MG63 (cell line): ENCODE measurements at regions not wholly inside any gene's neighbourhood (a gene's known extent, or its start where the extent isn't known, plus 50 kb on each side); places are given as distances from the start of the nearest gene placed in this dataset.
"Not testable (repeated sequence)": the region's sequence is repeated elsewhere in the genome, so short reads cannot be mapped to it uniquely, and the experiment has no call there.

Experiments used
- DNase-seq: peaks from one replicate; pipeline ENCODE4 v3.0.0-alpha.2; 2020
- H3K27me3 ChIP-seq: fragments of 250-450 bp; sonication (Bioruptor Pico); 2 replicates; pipeline ENCODE4 v1.5.1; 2020; ENCODE audit warnings: mild to moderate bottlenecking, moderate library complexity
- H3K36me3 ChIP-seq: fragments of 250-450 bp; sonication (Bioruptor Pico); 2 replicates; pipeline ENCODE4 v1.5.1; 2020; ENCODE audit warnings: mild to moderate bottlenecking, moderate library complexity
- H3K4me3 ChIP-seq: fragments of 250-450 bp; sonication (Bioruptor Pico); 2 replicates; pipeline ENCODE4 v1.5.1; 2020; ENCODE audit warnings: mild to moderate bottlenecking, moderate library complexity
- H3K9me3 ChIP-seq: fragments of 250-450 bp; sonication (Bioruptor Pico); 2 replicates; pipeline ENCODE4 v1.5.1; 2020; ENCODE audit warnings: mild to moderate bottlenecking, moderate library complexity

GRCh38 chrX:122279746-122280145, 904.3 kb upstream of the GRIA3 start:
- Histone ChIP-seq H3K9me3 (no peaks in the 10 kb centered on the region), H3K4me3 (no peak overlapping the region), H3K36me3 (no peaks in the 10 kb centered on the region), H3K27me3 (no peaks in the 10 kb centered on the region)
- DNase-seq, result no peak

DNA sequence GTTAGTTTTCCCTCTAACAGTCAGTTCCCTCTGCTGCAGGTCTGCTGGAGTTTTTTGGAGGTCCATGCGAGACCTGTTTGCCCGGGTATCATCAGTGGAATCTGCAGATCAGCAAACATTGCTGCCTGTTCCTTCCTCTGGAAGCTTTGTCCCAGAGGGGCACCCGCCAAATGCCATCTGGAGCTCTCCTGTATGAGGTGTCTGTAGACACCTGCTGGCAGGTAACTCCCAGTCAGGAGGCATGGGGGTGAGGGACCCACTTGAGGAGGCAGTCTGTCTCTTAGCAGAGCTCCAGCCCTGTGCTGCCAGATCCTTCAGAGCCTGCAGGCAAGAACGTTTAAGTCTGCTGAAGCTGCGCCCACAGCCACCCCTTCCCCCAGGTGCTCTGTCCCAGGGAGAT, 884.3 kb upstream of the GRIA3 start:
- H3K4me3 ChIP-seq, H3K9me3 ChIP-seq, DNase-seq, H3K27me3 ChIP-seq, H3K36me3 ChIP-seq: not testable (repeated sequence)

DNA sequence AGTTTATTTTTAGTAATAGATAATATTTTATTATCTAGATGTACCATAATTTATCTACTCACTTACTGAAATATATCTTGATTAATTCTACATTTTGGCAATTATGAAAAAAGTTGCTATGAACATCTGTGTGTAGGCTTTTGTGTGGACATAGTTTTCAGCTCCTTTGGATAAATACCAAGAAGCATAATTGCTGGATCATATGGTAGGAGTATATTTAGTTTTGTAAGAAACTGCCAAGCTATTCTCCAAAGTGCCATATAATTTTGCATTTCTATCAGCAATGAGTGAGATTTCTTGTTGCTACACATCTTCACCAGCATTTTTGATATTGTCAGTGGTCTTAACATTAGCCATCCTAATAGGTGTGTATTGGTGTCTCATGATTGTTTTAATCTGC, 882.6 kb upstream of the GRIA3 start:
- no peaks in the 10 kb centered on the region for H3K36me3 ChIP-seq
- H3K27me3 ChIP-seq, result no peaks in the 10 kb centered on the region
- no peak for DNase-seq
- no peak overlapping the region for H3K4me3 ChIP-seq
- no peaks in the 10 kb centered on the region for H3K9me3 ChIP-seq

- Histone ChIP-seq H3K9me3 (no peaks in the 10 kb centered on the region), H3K27me3 (no peaks in the 10 kb centered on the region)
- no peak for DNase-seq
These were observed 880.3 kb upstream of the GRIA3 start for GRCh38 chrX:122303761-122304160.

DNA sequence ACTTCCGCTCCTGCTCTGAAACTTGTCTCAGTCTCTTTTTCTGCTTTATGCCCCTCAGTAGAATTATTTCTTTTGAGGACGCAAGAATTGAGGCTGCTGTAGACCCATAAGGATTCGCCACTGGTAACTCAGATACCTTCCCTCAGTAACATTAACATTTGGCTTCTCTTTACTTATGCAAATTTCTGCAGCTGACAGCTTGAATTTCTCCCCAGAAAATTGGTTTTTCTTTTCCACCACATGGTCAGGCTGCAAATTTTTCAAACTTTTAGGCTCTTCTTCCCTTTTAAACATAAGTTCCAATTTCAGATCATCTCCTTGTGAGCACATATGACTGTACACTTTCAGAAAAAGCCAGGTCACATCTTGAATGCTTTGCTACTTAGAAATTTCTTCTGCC, 839.3 kb upstream of the GRIA3 start:
- no peak overlapping the region for H3K4me3 ChIP-seq
- no peak for DNase-seq
- H3K36me3 ChIP-seq, result no peaks in the 10 kb centered on the region
- H3K9me3 ChIP-seq, result no peaks in the 10 kb centered on the region
- H3K27me3 ChIP-seq, result no peaks in the 10 kb centered on the region

More at GRCh38 chrX:122303761-122304160, 880.3 kb upstream of the GRIA3 start:
- Histone ChIP-seq H3K36me3 (no peaks in the 10 kb centered on the region), H3K4me3 (no peak overlapping the region)

DNA sequence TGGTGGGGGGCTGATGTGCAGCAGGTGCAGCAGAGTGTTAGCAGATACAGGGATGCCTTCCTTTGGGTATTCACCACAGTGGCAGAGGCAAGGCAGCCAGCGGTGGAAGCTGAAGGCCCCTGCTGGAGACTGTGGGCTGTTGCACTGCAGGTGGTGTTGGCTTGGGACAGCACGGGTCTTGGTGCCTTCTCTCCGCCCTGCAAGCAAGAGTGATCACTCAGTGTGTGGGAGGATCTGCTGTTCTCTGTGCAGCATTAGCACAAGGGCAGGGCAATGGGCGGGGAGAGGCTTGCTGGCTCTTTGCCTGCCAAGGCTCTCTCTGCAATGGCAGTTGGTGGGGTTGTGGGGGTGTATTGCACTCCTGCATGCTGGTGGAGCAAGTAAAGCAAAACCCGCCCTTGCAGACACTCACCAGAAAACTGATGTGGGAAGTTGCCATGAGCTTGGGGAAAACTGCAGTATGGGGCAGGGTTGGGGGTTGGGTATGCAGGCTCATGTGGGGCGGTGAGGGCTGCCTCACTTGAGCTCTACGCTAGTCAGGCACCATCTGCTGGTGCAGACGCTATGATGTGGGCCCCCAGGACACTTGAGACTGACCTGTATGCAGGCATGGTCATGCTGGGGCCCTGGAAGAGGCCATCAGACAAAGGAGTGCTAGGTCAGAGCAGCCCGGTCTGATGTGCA, 820.8 kb upstream of the GRIA3 start:
- DNase-seq, result no peak
- Histone ChIP-seq H3K9me3 (no peaks in the 10 kb centered on the region), H3K4me3 (no peak overlapping the region), H3K36me3 (no peaks in the 10 kb centered on the region), H3K27me3 (no peaks in the 10 kb centered on the region)

DNA sequence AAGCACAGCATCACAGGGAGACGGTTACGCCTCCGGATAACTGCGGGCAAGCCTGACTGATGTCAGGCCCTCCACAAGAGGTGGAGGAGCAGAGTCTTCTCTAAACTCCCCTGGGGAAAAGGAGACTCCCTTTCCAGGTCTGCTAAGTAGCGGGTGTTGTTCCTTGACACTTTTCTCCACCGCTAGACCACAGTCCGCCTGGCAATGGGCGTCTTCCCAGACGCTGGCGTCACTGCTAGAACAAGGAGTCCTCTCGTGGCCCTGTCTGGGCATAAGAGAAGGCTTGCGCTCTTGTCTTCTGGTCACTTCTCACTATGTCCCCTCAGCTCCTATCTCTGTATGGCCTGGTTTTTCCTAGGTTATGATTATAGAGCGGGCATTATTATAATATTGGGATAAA, 808.5 kb upstream of the GRIA3 start:
- DNase-seq, H3K27me3 ChIP-seq, H3K4me3 ChIP-seq, H3K36me3 ChIP-seq, H3K9me3 ChIP-seq: not testable (repeated sequence)

DNA sequence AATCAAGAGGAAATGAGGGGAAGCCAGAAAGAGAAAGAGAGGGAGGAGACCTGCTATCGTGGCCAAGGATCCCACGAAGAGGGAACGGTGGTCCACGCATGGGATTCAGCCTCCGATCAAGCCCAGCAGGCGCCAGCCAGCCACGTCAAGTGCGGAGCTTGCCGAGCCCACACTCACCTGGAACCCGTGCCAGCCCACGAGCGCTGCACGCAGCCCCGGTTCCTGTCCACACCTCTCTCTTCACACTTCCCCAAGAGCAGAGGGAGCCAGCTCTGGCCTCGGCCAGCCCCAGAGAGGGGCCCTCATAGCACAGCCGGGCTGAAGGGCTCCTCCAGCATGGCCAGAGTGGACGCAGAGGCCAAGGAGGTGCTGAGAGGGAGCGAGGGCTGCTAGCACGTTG, 795.1 kb upstream of the GRIA3 start:
- H3K27me3 ChIP-seq, result no peaks in the 10 kb centered on the region
- no peaks in the 10 kb centered on the region for H3K36me3 ChIP-seq
- no peak for DNase-seq
- no peaks in the 10 kb centered on the region for H3K9me3 ChIP-seq
- no peak overlapping the region for H3K4me3 ChIP-seq

DNA sequence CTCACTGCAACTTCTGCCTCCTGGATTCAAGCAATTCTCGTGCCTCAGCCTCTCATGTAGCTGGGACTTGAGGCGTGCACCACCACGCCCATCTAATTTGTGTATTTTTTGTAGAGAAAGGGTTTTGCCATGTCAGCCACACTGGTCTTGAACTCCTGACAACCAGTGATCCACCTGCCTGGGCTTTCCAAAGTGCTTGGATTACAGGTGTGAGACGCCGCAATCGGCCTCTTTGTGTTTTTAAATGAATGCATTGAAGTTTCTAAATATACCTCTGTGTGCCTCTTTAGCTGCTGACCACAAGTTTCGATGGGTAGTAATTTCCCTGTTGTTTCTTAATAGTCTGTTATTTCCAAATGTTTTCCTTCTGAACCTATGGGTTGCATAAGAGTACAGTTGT, 765.3 kb upstream of the GRIA3 start:
- no peaks in the 10 kb centered on the region for H3K9me3 ChIP-seq
- no peaks in the 10 kb centered on the region for H3K36me3 ChIP-seq
- no peak for DNase-seq
- H3K4me3 ChIP-seq, result no peak overlapping the region
- H3K27me3 ChIP-seq, result no peaks in the 10 kb centered on the region

GRCh38 chrX:122421434-122422121, 762.5 kb upstream of the GRIA3 start:
- H3K9me3 ChIP-seq, result no peaks in the 10 kb centered on the region
- H3K36me3 ChIP-seq, result no peaks in the 10 kb centered on the region
- H3K27me3 ChIP-seq, result no peaks in the 10 kb centered on the region

DNA sequence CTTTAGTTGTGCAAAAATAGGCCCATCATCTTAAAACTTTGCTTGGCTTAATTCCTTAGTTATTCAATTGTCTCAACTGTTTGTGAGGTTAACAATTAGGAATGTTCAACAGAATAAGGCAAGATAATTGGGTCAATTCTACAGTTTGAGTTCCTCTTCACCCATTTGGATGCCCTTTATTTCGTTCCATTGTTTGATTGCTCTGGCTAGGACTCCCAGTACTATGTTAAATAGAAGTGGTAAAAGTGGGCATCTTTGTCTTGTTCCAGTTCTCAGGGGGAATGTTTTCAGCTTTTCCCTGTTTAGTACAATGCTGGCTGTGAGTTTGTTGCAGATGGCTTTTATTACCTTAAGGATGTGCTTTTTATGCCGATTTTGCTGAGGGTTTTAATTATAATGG, 761.5 kb upstream of the GRIA3 start:
- H3K27me3 ChIP-seq, result no peaks in the 10 kb centered on the region
- no peak for DNase-seq
- H3K36me3 ChIP-seq, result no peaks in the 10 kb centered on the region
- no peak overlapping the region for H3K4me3 ChIP-seq
- no peaks in the 10 kb centered on the region for H3K9me3 ChIP-seq

More at GRCh38 chrX:122421434-122422121, 762.5 kb upstream of the GRIA3 start:
- H3K4me3 ChIP-seq, result no peak overlapping the region
- DNase-seq, result no peak

DNA sequence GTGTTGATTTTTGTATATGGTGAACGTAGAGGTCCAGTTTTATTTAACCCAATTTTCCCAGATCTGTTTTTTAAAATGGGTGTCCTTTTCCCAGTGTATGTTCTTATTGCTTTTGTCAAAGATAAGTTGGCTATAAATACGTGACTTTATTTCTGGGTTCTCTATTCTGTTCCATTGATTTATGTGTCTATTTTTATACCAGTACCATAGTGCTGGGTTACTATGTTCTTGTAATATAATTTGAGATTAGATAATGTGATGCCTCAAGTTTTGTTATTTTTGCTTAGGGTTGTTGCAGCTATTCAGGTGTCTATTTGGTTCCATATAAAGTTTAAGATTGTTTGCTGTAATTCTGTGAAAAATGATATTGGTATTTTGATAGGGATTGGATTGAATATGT, 749.1 kb upstream of the GRIA3 start:
- H3K9me3 ChIP-seq, result no peaks in the 10 kb centered on the region
- H3K27me3 ChIP-seq, result no peaks in the 10 kb centered on the region
- H3K36me3 ChIP-seq, result no peaks in the 10 kb centered on the region
- no peak overlapping the region for H3K4me3 ChIP-seq
- DNase-seq, result no peak

DNA sequence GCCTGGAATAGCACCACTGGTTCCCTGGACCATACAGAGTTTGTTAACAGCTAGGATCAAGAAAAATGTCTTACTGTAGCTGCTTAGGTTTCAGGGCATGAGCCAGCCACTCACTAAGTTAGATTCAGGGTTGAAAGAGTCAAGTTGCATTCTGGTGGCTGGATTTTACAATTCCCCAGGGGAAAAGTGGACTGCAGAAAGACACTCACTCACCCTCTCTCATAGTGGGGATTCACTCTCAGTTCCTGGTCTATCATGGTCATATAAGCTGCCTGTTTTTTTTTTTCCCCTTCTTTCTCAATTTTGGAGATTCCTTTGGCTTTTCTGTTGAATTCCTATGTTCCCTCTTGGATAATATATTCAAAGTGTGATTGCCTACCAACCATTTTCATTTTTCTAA, 744.2 kb upstream of the GRIA3 start:
- Histone ChIP-seq H3K4me3 (no peak overlapping the region), H3K9me3 (no peaks in the 10 kb centered on the region), H3K36me3 (no peaks in the 10 kb centered on the region), H3K27me3 (no peaks in the 10 kb centered on the region)
- DNase-seq, result no peak

DNA sequence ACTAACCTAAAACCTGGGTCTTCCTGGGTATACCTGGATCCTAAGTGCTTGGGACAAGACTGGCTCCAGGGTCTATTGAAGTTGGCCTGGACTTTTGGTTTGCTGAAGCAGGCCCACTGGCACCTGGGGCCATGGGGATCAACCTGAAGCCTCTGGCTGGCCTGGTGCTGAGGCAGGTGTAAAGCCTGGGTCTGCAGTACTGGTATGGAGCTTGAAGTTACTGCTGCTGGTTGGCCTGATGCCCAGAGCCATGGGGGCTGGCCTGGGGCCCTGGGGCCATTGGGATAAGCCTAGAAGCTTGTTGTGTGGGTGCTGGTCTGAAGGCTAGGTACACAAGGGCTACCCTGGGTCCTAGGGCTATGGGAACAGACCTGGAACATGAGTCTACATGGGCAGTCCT, 743.2 kb upstream of the GRIA3 start:
- no peak for DNase-seq

DNA sequence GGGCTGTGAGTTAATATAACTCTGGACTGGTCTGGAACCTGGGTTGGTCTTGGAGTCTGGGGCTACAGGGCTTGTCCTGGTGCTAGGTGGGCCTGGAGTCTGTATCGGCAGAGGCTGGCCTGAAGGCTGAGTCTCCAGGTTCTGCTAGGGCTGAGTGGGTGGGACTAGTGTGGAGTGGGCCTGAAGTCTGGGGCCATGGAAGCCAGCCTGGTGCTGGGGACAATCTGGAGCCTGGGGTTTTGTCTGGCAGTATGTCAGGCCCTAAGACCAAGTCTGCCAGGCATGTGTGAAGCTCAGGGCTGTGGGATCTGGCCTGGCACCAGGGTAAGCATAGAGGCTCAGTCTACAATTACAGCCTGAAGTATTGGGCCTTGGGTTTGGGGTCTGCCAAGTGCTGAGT, 742.6 kb upstream of the GRIA3 start:
- no peak for DNase-seq
- Histone ChIP-seq H3K9me3 (no peaks in the 10 kb centered on the region), H3K36me3 (no peaks in the 10 kb centered on the region), H3K27me3 (no peaks in the 10 kb centered on the region), H3K4me3 (no peak overlapping the region)

More for the DNA sequence above, 743.2 kb upstream of the GRIA3 start:
- H3K36me3 ChIP-seq, result no peaks in the 10 kb centered on the region
- H3K4me3 ChIP-seq, result no peak overlapping the region
- H3K9me3 ChIP-seq, result no peaks in the 10 kb centered on the region
- no peaks in the 10 kb centered on the region for H3K27me3 ChIP-seq

DNA sequence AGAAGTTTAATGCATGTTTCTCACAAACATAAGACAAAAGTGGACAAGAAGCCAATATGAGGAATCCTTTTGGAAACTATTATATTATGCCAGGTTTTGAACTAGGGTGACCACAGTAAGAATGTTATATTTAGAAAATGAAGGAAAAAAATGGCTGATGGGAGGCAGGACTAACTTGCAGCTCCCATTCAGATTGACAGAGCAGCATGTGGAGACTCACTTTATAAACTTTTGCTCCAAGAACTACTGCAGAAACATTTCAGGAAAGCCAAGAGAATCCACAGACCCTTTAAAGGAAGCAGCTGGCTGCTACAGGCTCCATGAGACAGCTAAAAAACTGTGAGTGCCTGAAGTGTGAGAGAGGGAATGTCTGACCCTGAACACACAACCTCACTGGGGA, 738.6 kb upstream of the GRIA3 start:
- no peaks in the 10 kb centered on the region for H3K9me3 ChIP-seq
- H3K27me3 ChIP-seq, result no peaks in the 10 kb centered on the region
- H3K4me3 ChIP-seq, result no peak overlapping the region
- DNase-seq, result no peak
- no peaks in the 10 kb centered on the region for H3K36me3 ChIP-seq

DNA sequence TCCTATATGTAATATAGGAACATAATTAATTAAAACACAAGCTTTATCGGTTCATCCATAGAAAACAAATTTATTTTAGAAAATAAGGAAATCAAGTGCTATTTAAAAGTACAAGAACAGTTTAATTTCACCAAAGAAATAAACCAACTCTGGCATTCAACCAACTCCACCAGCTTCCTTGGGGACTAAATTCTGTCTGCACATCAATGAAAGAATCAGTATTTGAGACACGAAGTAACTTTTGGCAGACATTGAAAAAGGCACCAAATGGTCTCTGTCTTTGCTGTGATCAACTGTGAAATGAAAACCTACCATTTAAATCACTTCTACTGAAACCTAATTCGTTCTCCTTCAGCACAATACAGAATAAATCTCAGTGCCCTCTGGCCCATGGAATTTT, 719.7 kb upstream of the GRIA3 start:
- no peak for DNase-seq
- Histone ChIP-seq H3K9me3 (no peaks in the 10 kb centered on the region), H3K27me3 (no peaks in the 10 kb centered on the region), H3K36me3 (no peaks in the 10 kb centered on the region), H3K4me3 (no peak overlapping the region)

DNA sequence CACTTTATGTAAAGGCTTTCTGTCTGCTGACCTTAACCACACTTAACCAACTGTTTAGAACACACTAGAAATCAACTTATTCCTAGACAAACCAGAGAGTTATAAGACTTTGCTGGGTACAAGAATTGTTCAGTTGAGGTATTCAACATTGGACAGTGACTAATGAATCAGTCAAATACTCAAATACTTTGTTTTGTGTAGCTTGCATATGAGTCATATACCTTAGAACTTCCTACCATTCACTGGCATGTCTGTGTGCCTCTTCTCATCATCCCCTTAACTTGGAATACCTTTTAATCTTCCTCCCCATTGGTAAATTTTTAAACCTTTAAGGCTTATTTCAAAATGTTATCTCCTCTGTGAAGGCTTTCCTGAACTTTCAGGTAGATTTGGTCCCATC, 708.8 kb upstream of the GRIA3 start:
- no peak for DNase-seq
- Histone ChIP-seq H3K4me3 (no peak overlapping the region), H3K36me3 (no peaks in the 10 kb centered on the region), H3K27me3 (no peaks in the 10 kb centered on the region), H3K9me3 (no peaks in the 10 kb centered on the region)
